Spleen (tissue), 11 donors: ENCODE measurements at regions not wholly inside any gene's neighbourhood (a gene's known extent, or its start where the extent isn't known, plus 50 kb on each side); places are given as distances from the start of the nearest gene placed in this dataset.

Experiments used
- DNase-seq: peaks from one replicate; pipeline ENCODE4 v3.0.0-alpha.2; 2020
- H3K27ac ChIP-seq, 8 donors: fragments of 200-600 bp; sonication (generic) in 7 of 8; 1 replicate in 4 of 8; 2 replicates in 4 of 8; pipeline versions ENCODE4 v1.5.0 to v1.8.0; 2016 to 2021; ENCODE audit warnings: inconsistent platforms in 4 of 8, mild to moderate bottlenecking in 4 of 8, moderate library complexity in 1 of 8
- H3K27me3 ChIP-seq, 7 donors: fragments of 200-600 bp; sonication (generic) in 6 of 7; replicated peaks in 1 of 7; 1 replicate in 4 of 7; 2 replicates in 3 of 7; pipeline versions ENCODE4 v1.5.0 to v1.8.0; 2016 to 2021; ENCODE audit warnings: inconsistent platforms in 3 of 7, mild to moderate bottlenecking in 1 of 7
- H3K36me3 ChIP-seq, 6 donors: fragments of 200-600 bp; sonication (generic) in 5 of 6; 1 replicate in 4 of 6; 2 replicates in 2 of 6; pipeline versions ENCODE4 v1.5.0 to v1.8.0; 2016 to 2021; ENCODE audit warnings: inconsistent platforms in 2 of 6
- H3K4me1 ChIP-seq, 6 donors: fragments of 200-600 bp; sonication (generic) in 5 of 6; 1 replicate in 3 of 6; 2 replicates in 3 of 6; pipeline versions ENCODE4 v1.5.0 to v1.8.0; 2016 to 2021; ENCODE audit warnings: inconsistent platforms in 3 of 6
- H3K4me3 ChIP-seq, 8 donors: fragments of 200-600 bp; sonication (generic) in 7 of 8; 1 replicate in 4 of 8; 2 replicates in 4 of 8; pipeline versions ENCODE4 v1.5.0 to v1.8.0; 2016 to 2021; ENCODE audit warnings: inconsistent platforms in 4 of 8, mild to moderate bottlenecking in 4 of 8, moderate library complexity in 2 of 8
- H3K9me3 ChIP-seq, 8 donors: fragments of 200-600 bp; sonication (generic) in 7 of 8; 1 replicate in 4 of 8; 2 replicates in 4 of 8; pipeline versions ENCODE4 v1.5.0 to v1.8.0; 2016 to 2021; ENCODE audit warnings: inconsistent platforms in 4 of 8
- CTCF ChIP-seq, 11 experiments: fragments of 200-600 bp in 7 of 11; fragments of 450-650 bp in 4 of 11; sonication (generic) in 4 of 11; IDR thresholded peaks in 8 of 11; conservative IDR thresholded peaks in 3 of 11; 1 replicate in 7 of 11; 2 replicates in 4 of 11; pipeline versions ENCODE4 v1.4.0 to v1.8.0; 2016 to 2021; ENCODE audit warnings: antibody characterized with exemption in 11 of 11, inconsistent platforms in 4 of 11, mild to moderate bottlenecking in 1 of 11
- POLR2A ChIP-seq, 3 donors: fragments of 450-650 bp; IDR thresholded peaks; one replicate each; pipeline ENCODE4 v1.5.1; 2017; ENCODE audit warnings: antibody characterized with exemption in 3 of 3, mild to moderate bottlenecking in 1 of 3
- POLR2AphosphoS5 ChIP-seq, 3 donors: sonication (generic); formaldehyde crosslinking; IDR thresholded peaks; one replicate each; pipeline ENCODE4 v1.5.1; 2017; ENCODE audit warnings: antibody characterized with exemption in 3 of 3
- WGBS, 5 donors: extraction: QIAGEN DNeasy Blood & Tissue Kit in 3 of 5; methylation state at CpG; one replicate each; pipeline versions ENCODE4 v1.1.5 to v1.1.7; 2013 to 2018; 5-methylcytosine and 5-hydroxymethylcytosine counted together
- intact Hi-C: fragments of 100-400 bp; cut with DNase I; formaldehyde crosslinking; loops from one replicate; pipeline ENCODE4 v1.15.0; 2023; ENCODE audit warnings: low total_unique reads
- donor health status: healthy with polysubstance abuse.
- donor health status: DM: no; HTN: no; CAD: no; lungs with moderate emphysema.
- donor health status: DM: no; HTN: no; CAD: no.
- donor health status: Bipolar disorder and iron deficiency.
- donor health status: healthy.
- donor health status: DM: no; HTN: no; CAD: no.
- donor health status: DM: yes; HTN: yes; CAD: no.

- no peak for DNase-seq
- no peak overlapping the region for H3K4me3 ChIP-seq
Measured at GRCh38 chr17:33934696-33935095, 320.4 kb upstream of the CCL2 start.

DNA sequence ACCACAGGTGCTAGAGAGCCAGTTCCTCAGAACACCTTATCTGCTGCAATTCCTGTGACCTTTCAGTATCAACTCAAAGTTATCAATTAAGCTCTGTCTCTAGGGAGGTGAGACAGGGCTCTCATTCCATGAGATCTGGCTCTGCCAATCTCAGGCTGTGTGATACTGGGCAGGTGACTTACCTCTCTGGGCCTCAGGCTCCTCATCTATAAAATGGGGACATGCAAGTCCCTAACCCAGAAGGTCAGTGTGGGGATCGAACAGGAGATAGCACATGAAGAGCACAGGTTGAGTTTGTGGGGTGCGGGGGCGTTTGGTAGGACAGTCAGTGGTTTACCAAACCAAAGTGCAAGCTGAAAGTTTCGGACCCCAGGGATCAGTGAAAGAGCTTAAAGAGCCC is 319.3 kb upstream of the CCL2 start:
- Histone ChIP-seq H3K27ac (no peak overlapping the region), H3K4me1 (no peaks in the 10 kb centered on the region), H3K27me3 (peaks cover 0 to 10% (median 0%) of the 10 kb centered on the region in 7 donors), H3K4me3 (no peak overlapping the region), H3K36me3 (no peaks in the 10 kb centered on the region), H3K9me3 (no peaks in the 10 kb centered on the region)
- WGBS, 5 donors: 84 to 94% (median 87%) methylated on average over 4 of the region's 4 CpGs
- intact Hi-C loops: no loop called here
- TF ChIP-seq POLR2AphosphoS5 (IDR thresholded peaks at IDR 0.05): no peak
- DNase-seq: no peak

More at GRCh38 chr17:33934696-33935095, 320.4 kb upstream of the CCL2 start:
- 94 to 100% (median 100%) methylated on average over 1 of the region's 1 CpG for WGBS, 5 donors
- no peaks in the 10 kb centered on the region for H3K4me1 ChIP-seq
- intact Hi-C loops: no loop called here
- no peak for TF ChIP-seq POLR2A (IDR thresholded peaks at IDR 0.05)
- TF ChIP-seq POLR2AphosphoS5 (IDR thresholded peaks at IDR 0.05): no peak
- TF ChIP-seq CTCF (IDR thresholded peaks at IDR 0.05 in 8 of 11, conservative IDR thresholded peaks at IDR 0.05 in 3 of 11): no peak
- no peak overlapping the region for H3K27ac ChIP-seq
- peaks cover 0 to 13% (median 0%) of the 10 kb centered on the region in 7 donors for H3K27me3 ChIP-seq
- no peaks in the 10 kb centered on the region for H3K9me3 ChIP-seq
- H3K36me3 ChIP-seq: no peaks in the 10 kb centered on the region

GRCh38 chr17:33936764-33937163 is 318.3 kb upstream of the CCL2 start:
- no peak for DNase-seq
- Histone ChIP-seq H3K27me3 (peaks cover 0 to 10% (median 0%) of the 10 kb centered on the region in 7 donors), H3K4me1 (no peaks in the 10 kb centered on the region), H3K27ac (no peak overlapping the region), H3K9me3 (no peaks in the 10 kb centered on the region), H3K4me3 (no peak overlapping the region), H3K36me3 (no peaks in the 10 kb centered on the region)
- intact Hi-C loops: no loop called here
- TF ChIP-seq POLR2A (IDR thresholded peaks at IDR 0.05): no peak
- WGBS, 5 donors: 87 to 96% (median 93%) methylated on average over 5 of the region's 5 CpGs

- 68 to 84% (median 75%) methylated on average over 4 of the region's 4 CpGs for WGBS, 5 donors
- no peak for TF ChIP-seq POLR2AphosphoS5 (IDR thresholded peaks at IDR 0.05)
- TF ChIP-seq POLR2A (IDR thresholded peaks at IDR 0.05): no peak
- no peak for TF ChIP-seq CTCF (IDR thresholded peaks at IDR 0.05 in 8 of 11, conservative IDR thresholded peaks at IDR 0.05 in 3 of 11)
- Histone ChIP-seq H3K4me3 (no peak overlapping the region), H3K27ac (no peak overlapping the region), H3K36me3 (no peaks in the 10 kb centered on the region), H3K27me3 (peaks cover 0 to 17% (median 0%) of the 10 kb centered on the region in 7 donors), H3K4me1 (no peaks in the 10 kb centered on the region), H3K9me3 (no peaks in the 10 kb centered on the region)
- intact Hi-C loops: no loop called here
- no peak for DNase-seq
Measured at GRCh38 chr17:33939959-33940358, 315.1 kb upstream of the CCL2 start.

GRCh38 chr17:33940769-33941370 is 314.2 kb upstream of the CCL2 start:
- Histone ChIP-seq H3K4me3 (no peak overlapping the region), H3K9me3 (no peaks in the 10 kb centered on the region), H3K36me3 (no peaks in the 10 kb centered on the region), H3K27ac (no peak overlapping the region), H3K4me1 (no peaks in the 10 kb centered on the region), H3K27me3 (peaks cover 0 to 16% (median 0%) of the 10 kb centered on the region in 7 donors)
- 70 to 85% (median 77%) methylated on average over 7 of the region's 7 CpGs for WGBS, 5 donors
- TF ChIP-seq POLR2AphosphoS5 (IDR thresholded peaks at IDR 0.05): no peak
- TF ChIP-seq POLR2A (IDR thresholded peaks at IDR 0.05): no peak
- no peak for TF ChIP-seq CTCF (IDR thresholded peaks at IDR 0.05 in 8 of 11, conservative IDR thresholded peaks at IDR 0.05 in 3 of 11)
- no peak for DNase-seq
- intact Hi-C loops: no loop called here
